SU-DHL-6 (cell line): ENCODE measurements at regions not wholly inside any gene's neighbourhood (a gene's known extent, or its start where the extent isn't known, plus 50 kb on each side); places are given as distances from the start of the nearest gene placed in this dataset.

Source experiments
- H2AFZ ChIP-seq: fragments of 200-600 bp; sonication (generic); 2 replicates; pipeline ENCODE4 v1.6.1; 2014; ENCODE audit warnings: low read depth, mild to moderate bottlenecking, moderate library complexity, mixed read lengths, antibody characterized with exemption, low read length; ENCODE audit not compliant: severe bottlenecking
- H3F3A ChIP-seq: fragments of 200-600 bp; shearing (Covaris generic); 2 replicates; pipeline ENCODE4 v1.6.0; 2016; ENCODE audit warnings: antibody characterized with exemption, mild to moderate bottlenecking; ENCODE audit not compliant: insufficient read depth
- H3K27ac ChIP-seq: fragments of 200-600 bp; sonication (generic); 2 replicates; pipeline ENCODE4 v1.5.1; 2016; ENCODE audit warnings: low read depth, mild to moderate bottlenecking, low read length, moderate library complexity, mixed read lengths
- H3K27me3 ChIP-seq: fragments of 200-600 bp; sonication (generic), shearing (Covaris generic); 2 replicates; pipeline ENCODE4 v1.6.0; 2014; ENCODE audit warnings: mild to moderate bottlenecking, low read length
- H3K36me3 ChIP-seq: fragments of 200-600 bp; sonication (generic); 2 replicates; pipeline ENCODE4 v1.6.1; 2014; ENCODE audit warnings: mild to moderate bottlenecking, low read length, mixed read lengths
- H3K4me2 ChIP-seq: fragments of 300-600, 200-600 bp; shearing (Covaris generic), sonication (generic); 2 replicates; pipeline ENCODE4 v1.6.0; 2014; ENCODE audit warnings: low read length, low read depth, mild to moderate bottlenecking; ENCODE audit not compliant: poor library complexity, severe bottlenecking
- H3K4me3 ChIP-seq: fragments of 200-600 bp; sonication (generic); 2 replicates; pipeline ENCODE4 v1.5.1; 2014; ENCODE audit warnings: antibody characterized with exemption, low read length, mild to moderate bottlenecking, mixed read lengths; ENCODE audit not compliant: insufficient read depth, poor library complexity, severe bottlenecking
- H3K79me2 ChIP-seq: fragments of 200-600 bp; sonication (generic); 2 replicates; pipeline ENCODE4 v1.6.1; 2014; ENCODE audit warnings: mild to moderate bottlenecking, low read length, moderate library complexity; ENCODE audit not compliant: insufficient read depth
- H3K9ac ChIP-seq: fragments of 200-600 bp; sonication (generic); 2 replicates; pipeline ENCODE4 v1.7.0; 2014; ENCODE audit warnings: mild to moderate bottlenecking, low read length
- H3K9me2 ChIP-seq: fragments of 200-600 bp; sonication (generic); replicated peaks from 2 replicates; pipeline ENCODE4 v1.6.1; 2014; ENCODE audit warnings: low read length; ENCODE audit not compliant: insufficient read depth
- H3K9me3 ChIP-seq: fragments of 200-600 bp; sonication (generic); 2 replicates; pipeline ENCODE4 v1.6.1; 2014; ENCODE audit warnings: low read length, mixed read lengths; ENCODE audit not compliant: insufficient read depth
- H4K20me1 ChIP-seq: fragments of 200-600 bp; sonication (generic); 2 replicates; pipeline ENCODE4 v1.6.1; 2014; ENCODE audit warnings: low read depth, mild to moderate bottlenecking, antibody characterized with exemption, low read length, moderate library complexity, mixed read lengths
- EZH2phosphoT487 ChIP-seq: fragments of 200-600 bp; sonication (generic), shearing (Covaris generic); conservative IDR thresholded peaks from 2 replicates; pipeline ENCODE4 v1.6.1; 2018; ENCODE audit warnings: mild to moderate bottlenecking, antibody characterized with exemption, low read length, moderate library complexity, mixed read lengths
- TF ChIP-seq, protein P1 (sequence below): fragments of 200-600 bp; sonication (generic); IDR thresholded peaks from one replicate; pipeline ENCODE4 v1.5.1; 2017; ENCODE audit warnings: antibody characterized with exemption, mild to moderate bottlenecking, low read length, moderate library complexity; ENCODE audit not compliant: insufficient read depth, poor library complexity, severe bottlenecking

DNA sequence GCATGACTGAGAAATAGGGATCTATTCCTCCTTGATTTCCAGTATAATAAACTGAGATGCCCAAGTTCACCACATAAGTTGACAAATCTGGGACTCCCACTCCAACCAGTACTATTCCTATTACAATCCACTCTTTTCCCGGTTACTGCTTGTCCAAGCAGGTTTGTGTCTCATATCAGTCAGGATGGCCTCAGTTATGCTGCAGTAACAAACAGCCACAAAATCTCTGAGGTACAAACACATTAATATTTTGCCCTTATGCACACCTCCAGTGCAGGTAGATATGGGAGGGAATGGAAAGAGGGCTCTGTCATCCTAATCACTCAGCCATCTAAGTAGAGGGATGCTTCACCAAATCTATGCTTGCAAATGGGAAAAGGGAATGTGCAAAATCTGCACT, 207.8 kb downstream of the RAB28 start:
- Histone ChIP-seq H3F3A (no peaks in the 10 kb centered on the region), H3K9ac (no peak overlapping the region), H3K4me3 (no peak overlapping the region), H3K79me2 (no peaks in the 10 kb centered on the region), H3K9me3 (no peaks in the 10 kb centered on the region), H3K9me2 (no peaks in the 10 kb centered on the region), H3K4me2 (no peak overlapping the region), H3K27me3 (no peaks in the 10 kb centered on the region), H2AFZ (no peak overlapping the region), H3K36me3 (no peaks in the 10 kb centered on the region), H3K27ac (no peak overlapping the region), H4K20me1 (no peaks in the 10 kb centered on the region)
- TF ChIP-seq, protein P1, sequence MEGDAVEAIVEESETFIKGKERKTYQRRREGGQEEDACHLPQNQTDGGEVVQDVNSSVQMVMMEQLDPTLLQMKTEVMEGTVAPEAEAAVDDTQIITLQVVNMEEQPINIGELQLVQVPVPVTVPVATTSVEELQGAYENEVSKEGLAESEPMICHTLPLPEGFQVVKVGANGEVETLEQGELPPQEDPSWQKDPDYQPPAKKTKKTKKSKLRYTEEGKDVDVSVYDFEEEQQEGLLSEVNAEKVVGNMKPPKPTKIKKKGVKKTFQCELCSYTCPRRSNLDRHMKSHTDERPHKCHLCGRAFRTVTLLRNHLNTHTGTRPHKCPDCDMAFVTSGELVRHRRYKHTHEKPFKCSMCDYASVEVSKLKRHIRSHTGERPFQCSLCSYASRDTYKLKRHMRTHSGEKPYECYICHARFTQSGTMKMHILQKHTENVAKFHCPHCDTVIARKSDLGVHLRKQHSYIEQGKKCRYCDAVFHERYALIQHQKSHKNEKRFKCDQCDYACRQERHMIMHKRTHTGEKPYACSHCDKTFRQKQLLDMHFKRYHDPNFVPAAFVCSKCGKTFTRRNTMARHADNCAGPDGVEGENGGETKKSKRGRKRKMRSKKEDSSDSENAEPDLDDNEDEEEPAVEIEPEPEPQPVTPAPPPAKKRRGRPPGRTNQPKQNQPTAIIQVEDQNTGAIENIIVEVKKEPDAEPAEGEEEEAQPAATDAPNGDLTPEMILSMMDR = no peak
- TF ChIP-seq EZH2phosphoT487 = no peak

DNA sequence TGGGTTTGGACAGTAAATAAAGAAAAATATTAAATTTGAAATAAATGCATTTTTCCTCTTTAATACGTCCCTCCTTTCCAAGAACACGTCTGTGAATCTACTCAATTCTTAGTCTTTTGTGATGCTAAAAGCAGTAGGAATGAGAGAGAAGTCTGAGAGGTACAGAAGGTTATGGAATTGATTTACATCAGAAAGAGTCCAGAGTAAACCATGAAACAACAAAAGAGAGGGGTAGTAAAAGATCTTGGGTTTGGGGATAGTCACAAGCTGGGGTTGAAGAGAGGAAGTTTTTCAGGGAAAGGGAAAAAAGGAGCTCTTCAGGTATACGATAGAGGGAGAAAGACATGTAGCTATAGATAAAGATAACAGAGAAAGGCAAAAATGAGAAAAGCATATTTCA, 215.4 kb downstream of the RAB28 start:
- H4K20me1 ChIP-seq = no peaks in the 10 kb centered on the region
- H3K27ac ChIP-seq = no peak overlapping the region
- H3K9me2 ChIP-seq = no peaks in the 10 kb centered on the region
- H3K36me3 ChIP-seq = no peaks in the 10 kb centered on the region
- H2AFZ ChIP-seq = no peak overlapping the region
- H3K79me2 ChIP-seq = no peaks in the 10 kb centered on the region
- no peaks in the 10 kb centered on the region for H3K27me3 ChIP-seq
- H3K9ac ChIP-seq = no peak overlapping the region
- no peak overlapping the region for H3K4me3 ChIP-seq
- no peaks in the 10 kb centered on the region for H3K9me3 ChIP-seq
- H3K4me2 ChIP-seq = no peak overlapping the region
- no peak for TF ChIP-seq EZH2phosphoT487
- TF ChIP-seq, protein P1 = no peak
- no peaks in the 10 kb centered on the region for H3F3A ChIP-seq

DNA sequence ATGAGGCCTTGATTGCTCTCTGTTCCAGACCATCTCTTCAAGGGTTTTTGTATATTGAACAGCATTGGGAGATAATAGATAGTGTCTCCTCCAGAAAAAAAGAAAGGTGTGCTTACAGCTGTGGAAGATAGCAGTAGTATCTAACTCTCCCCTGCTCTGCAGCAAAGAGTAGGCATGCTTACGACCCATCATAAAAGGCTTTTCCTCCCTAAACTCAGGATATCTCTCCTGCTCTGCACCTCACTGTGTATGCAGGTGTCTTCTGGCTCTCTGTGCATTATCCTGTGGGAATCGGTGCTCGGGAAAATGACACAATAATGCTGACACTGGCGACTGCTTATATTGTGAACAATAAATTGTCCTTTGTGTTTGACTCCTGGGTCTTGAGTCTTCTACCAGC, 216.0 kb downstream of the RAB28 start:
- Histone ChIP-seq H4K20me1 (no peaks in the 10 kb centered on the region), H2AFZ (no peak overlapping the region), H3K27me3 (no peaks in the 10 kb centered on the region), H3K4me3 (no peak overlapping the region), H3F3A (no peaks in the 10 kb centered on the region), H3K9ac (no peak overlapping the region), H3K27ac (no peak overlapping the region), H3K79me2 (no peaks in the 10 kb centered on the region), H3K4me2 (no peak overlapping the region), H3K9me2 (no peaks in the 10 kb centered on the region), H3K9me3 (no peaks in the 10 kb centered on the region), H3K36me3 (no peaks in the 10 kb centered on the region)
- TF ChIP-seq, protein P1 = no peak
- TF ChIP-seq EZH2phosphoT487 = no peak
